ENCODE measurements at regions not wholly inside any gene's neighbourhood (a gene's known extent, or its start where the extent isn't known, plus 50 kb on each side); places are given as distances from the start of the nearest gene placed in this dataset.
"Not testable (repeated sequence)": the region's sequence is repeated elsewhere in the genome, so short reads cannot be mapped to it uniquely, and the experiment has no call there.

DNA sequence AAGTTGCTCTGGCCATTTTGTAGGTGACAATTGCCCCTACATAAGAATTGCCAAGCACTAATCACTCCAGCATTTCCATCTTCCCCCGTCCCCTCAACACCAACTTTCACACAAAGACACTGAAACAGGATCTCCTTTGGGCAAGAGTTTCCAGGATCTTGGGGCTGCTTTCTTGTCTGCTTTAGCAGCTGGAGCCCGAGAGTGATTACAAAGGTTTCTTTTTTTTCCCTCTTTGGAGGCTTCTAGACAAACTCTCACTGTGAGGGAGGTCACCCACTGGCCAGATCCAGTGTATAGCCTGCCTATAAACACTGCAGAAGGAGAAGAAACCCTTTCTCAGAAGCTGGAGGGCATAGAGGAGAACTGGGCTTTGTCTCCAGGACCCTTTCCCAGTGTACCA, 92.5 kb downstream of the APIP start:
- TF ChIP-seq CTCF (IDR thresholded peaks at IDR 0.05; ENCODE audit: low read depth, low read length), result no peak
- no peak for DNase-seq (ENCODE audit: extremely low read depth, low read depth)

DNA sequence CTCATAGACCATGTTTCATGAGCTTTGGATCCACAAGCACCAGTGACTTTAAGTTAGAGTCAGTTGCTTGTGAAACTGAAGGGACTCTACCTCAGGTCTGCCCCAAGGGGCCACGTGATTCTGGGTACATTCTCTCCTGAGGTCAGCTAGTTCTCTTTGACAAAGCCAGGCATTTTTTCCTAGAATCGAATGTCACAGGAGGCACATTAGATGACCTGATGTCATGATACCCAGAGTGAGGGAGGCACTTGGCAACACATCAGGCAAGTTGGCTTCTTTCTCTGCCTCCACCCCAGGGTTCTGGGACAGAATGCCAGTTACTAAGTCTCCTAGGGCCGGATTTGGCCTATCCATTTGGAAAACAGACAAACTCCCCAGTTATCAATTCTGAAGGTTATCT, 93.0 kb downstream of the APIP start:
- no peak for TF ChIP-seq CTCF (IDR thresholded peaks at IDR 0.05; ENCODE audit: low read depth, low read length)
- no peak for DNase-seq (ENCODE audit: extremely low read depth, low read depth)

GRCh38 chr11:34819740-34820482, 96.3 kb downstream of the APIP start:
- TF ChIP-seq CTCF (IDR thresholded peaks at IDR 0.05; ENCODE audit: low read depth, low read length), result no peak
- no peak for DNase-seq (ENCODE audit: extremely low read depth, low read depth)

- DNase-seq (ENCODE audit: extremely low read depth, low read depth), result not testable (repeated sequence)
Observed at GRCh38 chr11:34817812-34818211, 98.4 kb downstream of the APIP start.

- DNase-seq (ENCODE audit: extremely low read depth, low read depth), result no peak
Observed at GRCh38 chr11:34816698-34817213, 99.4 kb downstream of the APIP start.

GRCh38 chr11:34812905-34813576, 103.1 kb downstream of the APIP start:
- DNase-seq (ENCODE audit: extremely low read depth, low read depth), result no peak
- no peak for TF ChIP-seq CTCF (IDR thresholded peaks at IDR 0.05; ENCODE audit: low read depth, low read length)

More at GRCh38 chr11:34816698-34817213, 99.4 kb downstream of the APIP start:
- TF ChIP-seq CTCF (IDR thresholded peaks at IDR 0.05; ENCODE audit: low read depth, low read length), result no peak

DNA sequence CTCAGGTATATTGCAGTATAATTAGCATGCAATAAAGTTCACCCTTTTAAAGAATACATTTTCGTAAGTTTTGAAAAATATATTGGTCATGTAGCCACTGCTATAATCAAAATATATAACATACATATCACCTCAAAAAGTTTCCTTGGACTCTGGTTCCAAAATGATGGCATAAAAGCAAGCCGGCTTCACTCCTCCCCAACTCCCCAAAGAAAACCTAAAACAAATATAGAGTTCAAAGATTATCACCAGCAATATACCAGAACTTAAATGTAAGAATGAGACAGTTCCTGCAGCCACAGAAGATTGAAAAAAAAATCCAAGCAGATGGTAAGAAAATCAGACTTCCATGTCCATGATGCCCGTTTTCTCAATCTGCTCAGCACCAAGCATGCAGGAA, 104.3 kb downstream of the APIP start:
- TF ChIP-seq CTCF (IDR thresholded peaks at IDR 0.05; ENCODE audit: low read depth, low read length), result no peak
- DNase-seq (ENCODE audit: extremely low read depth, low read depth), result no peak

Data from AG09319 (cell line).